GM12878 (cell line): ENCODE measurements at regions not wholly inside any gene's neighbourhood (a gene's known extent, or its start where the extent isn't known, plus 50 kb on each side); places are given as distances from the start of the nearest gene placed in this dataset.

Experiments
- EGR1 ChIP-seq, 2 experiments: IDR thresholded peaks; 1 replicate in 1 of 2; 2 replicates in 1 of 2; pipeline ENCODE4 v1.6.1; 2011 to 2012; ENCODE audit warnings: low read depth in 2 of 2, low read length in 2 of 2, borderline replicate concordance in 1 of 2, mild to moderate bottlenecking in 1 of 2, moderate library complexity in 1 of 2
- KDM1A ChIP-seq: fragments of 200-600 bp; sonication (generic); IDR thresholded peaks from 2 replicates; pipeline ENCODE4 v1.6.1; 2016; ENCODE audit warnings: borderline replicate concordance
- POLR2A ChIP-seq: IDR thresholded peaks from 2 replicates; pipeline ENCODE4 v1.6.1; 2011; ENCODE audit warnings: low read depth, mild to moderate bottlenecking, low read length
- POLR2AphosphoS5 ChIP-seq: IDR thresholded peaks from 2 replicates; pipeline ENCODE4 v1.6.1; 2011; ENCODE audit warnings: mild to moderate bottlenecking, low read length, inconsistent platforms
- RAD21 ChIP-seq: IDR thresholded peaks from 2 replicates; pipeline ENCODE4 v1.6.1; 2011; ENCODE audit warnings: mild to moderate bottlenecking, low read depth, low read length, moderate library complexity; ENCODE audit not compliant: insufficient read depth
- TARDBP ChIP-seq: IDR thresholded peaks from 2 replicates; pipeline ENCODE4 v1.6.1; 2016; ENCODE audit warnings: borderline replicate concordance
- TF ChIP-seq, protein P1 (sequence below), 3 experiments: IDR thresholded peaks in 2 of 3; conservative IDR thresholded peaks in 1 of 3; 2 replicates each; pipeline ENCODE4 v1.5.1; 2011; ENCODE audit warnings: low read depth in 3 of 3, low read length in 3 of 3, mild to moderate bottlenecking in 3 of 3, control low read depth in 2 of 3, moderate library complexity in 2 of 3, inconsistent platforms in 1 of 3, mixed read lengths in 1 of 3; ENCODE audit not compliant: control insufficient read depth in 2 of 3, insufficient read depth in 1 of 3; ENCODE audit errors: extremely low read depth in 1 of 3

- TF ChIP-seq POLR2A = no peak
- no peak for TF ChIP-seq KDM1A
- no peak for TF ChIP-seq EGR1 (IDR thresholded peaks at IDR 0.05; ENCODE audit: borderline replicate concordance in 1 of 2, low read depth in 2 of 2, low read length in 2 of 2)
- TF ChIP-seq POLR2AphosphoS5 = no peak
- no peak for TF ChIP-seq TARDBP
- TF ChIP-seq, protein P1, sequence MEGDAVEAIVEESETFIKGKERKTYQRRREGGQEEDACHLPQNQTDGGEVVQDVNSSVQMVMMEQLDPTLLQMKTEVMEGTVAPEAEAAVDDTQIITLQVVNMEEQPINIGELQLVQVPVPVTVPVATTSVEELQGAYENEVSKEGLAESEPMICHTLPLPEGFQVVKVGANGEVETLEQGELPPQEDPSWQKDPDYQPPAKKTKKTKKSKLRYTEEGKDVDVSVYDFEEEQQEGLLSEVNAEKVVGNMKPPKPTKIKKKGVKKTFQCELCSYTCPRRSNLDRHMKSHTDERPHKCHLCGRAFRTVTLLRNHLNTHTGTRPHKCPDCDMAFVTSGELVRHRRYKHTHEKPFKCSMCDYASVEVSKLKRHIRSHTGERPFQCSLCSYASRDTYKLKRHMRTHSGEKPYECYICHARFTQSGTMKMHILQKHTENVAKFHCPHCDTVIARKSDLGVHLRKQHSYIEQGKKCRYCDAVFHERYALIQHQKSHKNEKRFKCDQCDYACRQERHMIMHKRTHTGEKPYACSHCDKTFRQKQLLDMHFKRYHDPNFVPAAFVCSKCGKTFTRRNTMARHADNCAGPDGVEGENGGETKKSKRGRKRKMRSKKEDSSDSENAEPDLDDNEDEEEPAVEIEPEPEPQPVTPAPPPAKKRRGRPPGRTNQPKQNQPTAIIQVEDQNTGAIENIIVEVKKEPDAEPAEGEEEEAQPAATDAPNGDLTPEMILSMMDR (IDR thresholded peaks at IDR 0.05 in 2 of 3, conservative IDR thresholded peaks at IDR 0.05 in 1 of 3; ENCODE audit: control insufficient read depth in 2 of 3, extremely low read depth in 1 of 3, insufficient read depth in 1 of 3, low read depth in 3 of 3, low read length in 3 of 3) = no peak
- no peak for TF ChIP-seq RAD21
Measured at GRCh38 chr3:73291541-73291940, 230.1 kb downstream of the EBLN2 start.
